IMR-90 (cell line): ENCODE measurements at regions not wholly inside any gene's neighbourhood (a gene's known extent, or its start where the extent isn't known, plus 50 kb on each side); places are given as distances from the start of the nearest gene placed in this dataset.

Source experiments
- BHLHE40 ChIP-seq: fragments of 150-350 bp; IDR thresholded peaks from 2 replicates; pipeline ENCODE4 v1.6.1; 2016; ENCODE audit warnings: mild to moderate bottlenecking, low read depth, low read length
- CEBPB ChIP-seq: IDR thresholded peaks from 2 replicates; pipeline ENCODE4 v1.6.1; 2012; ENCODE audit warnings: low read depth, low read length, improper control_type of control experiment
- CTCF ChIP-seq: conservative IDR thresholded peaks from 2 replicates; pipeline ENCODE4 v1.5.1; 2012; ENCODE audit warnings: mild to moderate bottlenecking, low read depth, low read length, improper control_type of control experiment
- ELK1 ChIP-seq: fragments of 150-350 bp; IDR thresholded peaks from 2 replicates; pipeline ENCODE4 v1.6.1; 2016; ENCODE audit warnings: low read depth, mild to moderate bottlenecking, low read length, moderate library complexity, borderline replicate concordance
- FOS ChIP-seq: fragments of 150-350 bp; IDR thresholded peaks from 2 replicates; pipeline ENCODE4 v1.6.1; 2016; ENCODE audit warnings: low read depth, low read length
- MAFK ChIP-seq: IDR thresholded peaks from 2 replicates; pipeline ENCODE4 v1.6.1; 2012; ENCODE audit warnings: low read depth, low read length, improper control_type of control experiment
- MAZ ChIP-seq: IDR thresholded peaks from 2 replicates; pipeline ENCODE4 v1.6.1; 2012; ENCODE audit warnings: low read depth, mild to moderate bottlenecking, low read length, improper control_type of control experiment, moderate library complexity, borderline replicate concordance
- MXI1 ChIP-seq: IDR thresholded peaks from 2 replicates; pipeline ENCODE4 v1.6.1; 2012; ENCODE audit warnings: low read depth, mild to moderate bottlenecking, low read length, moderate library complexity, borderline replicate concordance
- POLR2A ChIP-seq: IDR thresholded peaks from 2 replicates; pipeline ENCODE4 v1.6.1; 2012; ENCODE audit warnings: mild to moderate bottlenecking, low read depth, low read length
- RAD21 ChIP-seq: IDR thresholded peaks from 2 replicates; pipeline ENCODE4 v1.6.1; 2012; ENCODE audit warnings: low read length, improper control_type of control experiment
- RCOR1 ChIP-seq: IDR thresholded peaks from 2 replicates; pipeline ENCODE4 v1.6.1; 2012; ENCODE audit warnings: mild to moderate bottlenecking, low read length, improper control_type of control experiment; ENCODE audit not compliant: insufficient replicate concordance
- RFX5 ChIP-seq: IDR thresholded peaks from 2 replicates; pipeline ENCODE4 v1.8.0; 2012; ENCODE audit warnings: low read depth, mild to moderate bottlenecking, low read length, moderate library complexity

- TF ChIP-seq CTCF (no peak), POLR2A (no peak), CEBPB (no peak), BHLHE40 (no peak), RCOR1 (no peak), FOS (no peak), MXI1 (no peak), RFX5 (no peak), RAD21 (no peak), MAZ (no peak), ELK1 (no peak), MAFK (no peak)
Measured at GRCh38 chr3:118823626-118824025, 211.0 kb downstream of the IGSF11 start.
